Fibroblast of gingiva (primary cell): ENCODE measurements at regions not wholly inside any gene's neighbourhood (a gene's known extent, or its start where the extent isn't known, plus 50 kb on each side); places are given as distances from the start of the nearest gene placed in this dataset.

Source experiments
- DNase-seq: peaks from one replicate; pipeline ENCODE4 v3.0.0-alpha.2; 2011; ENCODE audit warnings: low read depth

- no peak for DNase-seq
These were observed 50.3 kb downstream of the PLXNA1 start for GRCh38 chr3:127033171-127033570.

GRCh38 chr3:127033786-127034185 lies 50.9 kb downstream of the PLXNA1 start:
- no peak for DNase-seq

- no peak for DNase-seq
These were observed 51.5 kb downstream of the PLXNA1 start for GRCh38 chr3:127034195-127034989.

GRCh38 chr3:127034990-127035652 lies 52.2 kb downstream of the PLXNA1 start:
- DNase-seq, result no peak

GRCh38 chr3:127035677-127036076 lies 52.8 kb downstream of the PLXNA1 start:
- DNase-seq, result peak; percentile 89

- DNase-seq, result no peak
These were observed 53.5 kb downstream of the PLXNA1 start for GRCh38 chr3:127036209-127037020.

- no peak for DNase-seq
These were observed 54.1 kb downstream of the PLXNA1 start for GRCh38 chr3:127037021-127037400.

GRCh38 chr3:127037418-127037841 lies 54.5 kb downstream of the PLXNA1 start:
- no peak for DNase-seq

DNA sequence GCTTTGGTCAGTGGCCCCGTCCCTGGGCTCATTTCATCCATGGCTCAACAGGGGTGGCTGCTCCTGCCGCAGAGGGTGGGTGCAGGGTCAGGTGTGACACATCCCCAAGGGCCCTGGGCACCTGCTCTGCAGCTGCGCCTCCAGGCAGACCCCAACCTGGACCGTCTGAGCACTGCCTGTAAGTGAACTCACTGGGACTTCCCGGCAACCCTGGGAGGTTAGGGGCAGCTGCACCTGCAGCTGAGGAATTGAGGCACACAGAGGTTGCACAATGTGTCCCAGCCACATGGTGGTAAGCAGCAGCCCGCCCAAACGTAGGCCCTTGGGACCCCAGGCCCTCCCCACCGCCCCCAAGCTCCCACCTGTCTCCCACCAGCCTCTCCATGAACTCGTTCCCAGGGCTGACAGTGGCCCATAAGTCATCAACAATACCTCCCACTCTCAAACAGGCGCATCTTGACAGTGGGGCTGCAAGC lies 55.1 kb downstream of the PLXNA1 start:
- DNase-seq, result no peak

DNA sequence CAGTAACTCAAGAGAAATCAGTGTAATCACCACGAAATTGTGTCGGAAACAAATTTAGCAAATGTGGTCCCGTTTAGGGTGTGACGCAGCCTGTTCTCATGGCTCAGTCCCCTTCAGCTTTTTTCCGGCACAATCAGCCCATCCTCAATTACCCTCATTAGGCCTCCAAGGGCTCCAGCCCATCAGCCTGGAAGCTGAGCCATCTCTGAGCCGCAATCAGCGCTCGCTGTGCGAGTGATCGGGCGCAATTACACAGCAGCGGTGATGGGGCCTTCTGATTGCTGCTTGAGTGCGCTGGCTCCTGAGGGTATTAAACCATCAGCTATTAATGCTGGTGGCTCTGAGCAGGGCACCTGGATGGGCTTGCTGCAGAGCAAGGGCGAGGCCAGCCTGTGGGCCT lies 55.6 kb downstream of the PLXNA1 start:
- no peak for DNase-seq

DNA sequence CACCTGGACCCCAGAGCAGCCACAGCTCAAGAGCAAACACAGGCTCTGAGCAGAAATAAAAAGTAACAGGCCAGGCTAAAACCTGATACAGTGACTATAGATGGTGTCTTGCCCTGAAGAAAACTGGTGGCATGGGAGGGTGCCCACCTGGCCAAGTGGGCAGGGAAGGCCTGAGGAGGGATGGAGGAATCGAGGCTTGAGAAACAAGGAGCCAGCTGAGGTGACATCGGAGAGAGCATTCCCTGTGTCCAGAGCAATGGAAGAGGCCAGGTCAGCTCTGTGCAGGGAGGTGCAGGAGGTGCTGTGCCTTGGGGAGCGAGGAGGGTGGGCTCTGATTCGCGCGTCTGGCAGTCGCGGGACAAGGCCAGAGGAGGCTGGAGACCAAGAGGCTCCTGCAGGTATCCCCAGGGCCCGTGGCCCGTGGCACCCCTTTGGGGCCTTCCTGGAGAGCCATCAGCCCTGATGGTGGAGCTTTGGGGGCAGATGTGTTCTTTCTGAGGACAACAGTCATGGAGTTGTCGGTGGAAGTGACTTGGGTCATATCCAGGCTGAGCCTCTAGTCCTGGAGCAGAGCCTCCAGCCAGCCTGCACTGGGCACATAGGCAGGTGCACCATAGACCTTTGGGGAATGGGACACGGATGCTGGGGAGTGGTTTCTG lies 56.1 kb downstream of the PLXNA1 start:
- no peak for DNase-seq

- no peak for DNase-seq
These were observed 56.8 kb downstream of the PLXNA1 start for GRCh38 chr3:127039719-127040118.

DNA sequence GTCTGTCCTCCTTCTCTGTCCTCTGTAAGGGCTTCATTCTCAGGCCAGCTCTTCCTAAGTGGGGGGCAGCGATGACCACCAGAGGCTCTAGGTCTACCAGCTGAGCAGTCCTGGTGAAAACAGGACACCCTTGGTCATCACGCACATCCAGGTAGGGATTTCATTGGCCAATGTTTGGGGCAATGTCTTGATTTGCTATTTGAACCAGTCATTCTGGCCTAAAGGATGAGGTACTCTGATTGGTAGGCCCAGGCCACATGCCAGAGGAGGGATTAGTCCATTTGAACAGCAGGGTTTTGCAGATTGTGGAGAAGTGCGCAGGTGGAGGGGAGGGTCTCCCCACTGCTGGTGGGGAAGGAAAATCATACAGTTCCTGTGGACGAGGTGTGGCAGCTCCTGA lies 57.3 kb downstream of the PLXNA1 start:
- DNase-seq, result no peak

- DNase-seq, result no peak
These were observed 58.4 kb downstream of the PLXNA1 start for GRCh38 chr3:127041264-127041820.

DNA sequence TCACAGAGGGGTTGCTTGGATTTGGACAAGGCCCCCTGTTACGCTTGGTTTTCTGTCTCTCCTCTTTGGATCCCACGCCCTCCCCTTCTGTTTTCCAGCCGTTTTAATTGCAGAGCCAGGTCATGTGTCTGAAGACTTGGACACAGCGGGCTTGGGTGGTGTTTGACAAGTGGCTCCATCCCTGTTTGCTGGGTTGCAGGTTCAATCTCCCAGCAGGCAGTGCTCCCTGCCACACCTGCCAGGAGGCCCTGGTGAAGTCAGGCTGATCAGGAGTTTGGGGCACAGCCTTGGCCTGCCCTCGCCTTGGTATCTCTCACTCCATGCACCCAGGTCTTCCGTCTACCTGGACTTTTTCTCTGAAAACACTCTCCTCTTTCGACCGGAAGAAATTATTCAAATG lies 59.0 kb downstream of the PLXNA1 start:
- DNase-seq, result no peak

- DNase-seq, result no peak
These were observed 59.7 kb downstream of the PLXNA1 start for GRCh38 chr3:127042634-127043033.

GRCh38 chr3:127043041-127043641 lies 60.2 kb downstream of the PLXNA1 start:
- DNase-seq, result no peak

- DNase-seq, result no peak
These were observed 61.0 kb downstream of the PLXNA1 start for GRCh38 chr3:127043731-127044510.

DNA sequence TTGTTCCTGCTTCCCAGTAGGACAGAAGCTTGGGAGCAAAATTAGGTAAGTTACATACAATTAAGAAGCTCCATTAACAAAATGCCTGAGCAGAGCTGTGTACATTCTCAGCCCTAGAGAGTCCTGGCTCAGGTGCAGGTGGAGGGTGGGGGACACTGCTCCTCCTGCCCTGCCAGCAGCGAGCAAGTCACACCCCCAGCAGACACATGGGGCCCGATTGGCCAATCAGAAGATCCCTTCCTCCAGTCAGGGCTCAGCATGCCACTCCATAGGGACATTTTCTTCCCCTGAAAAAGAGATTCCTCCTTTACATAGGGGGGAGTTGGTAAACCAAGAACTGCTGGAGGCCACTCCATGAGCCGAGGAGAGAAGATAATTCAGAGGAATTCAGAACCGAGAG lies 62.1 kb downstream of the PLXNA1 start:
- no peak for DNase-seq

- DNase-seq, result no peak
These were observed 62.6 kb downstream of the PLXNA1 start for GRCh38 chr3:127045435-127046045.
